ENCODE measurements at regions not wholly inside any gene's neighbourhood (a gene's known extent, or its start where the extent isn't known, plus 50 kb on each side); places are given as distances from the start of the nearest gene placed in this dataset.
"Not testable (repeated sequence)": the region's sequence is repeated elsewhere in the genome, so short reads cannot be mapped to it uniquely, and the experiment has no call there.

DNA sequence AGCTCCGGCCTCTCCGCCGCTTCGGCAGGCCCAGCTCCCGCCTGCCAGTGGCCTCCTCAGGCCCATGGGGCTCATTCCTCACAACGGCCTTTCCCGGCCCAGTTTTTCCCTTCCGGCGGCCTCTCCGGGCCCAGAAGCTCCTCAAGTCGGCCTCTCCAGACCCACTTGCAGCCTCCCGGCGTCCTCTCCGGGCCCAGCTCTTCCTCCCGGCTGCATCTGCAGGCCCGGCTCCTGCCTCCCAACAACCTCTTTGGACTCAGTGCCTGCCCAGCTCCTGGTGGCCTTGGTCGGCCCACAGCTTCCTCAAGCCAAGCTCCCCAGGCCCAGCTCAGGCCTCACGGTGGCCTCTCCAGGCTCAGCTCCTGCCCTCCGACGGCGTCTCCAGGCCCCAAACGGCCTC, 245.5 kb upstream of the ZNF722 start:
- not testable (repeated sequence) for TF ChIP-seq CTCF, POLR2A (IDR thresholded peaks at IDR 0.05)

All from transverse colon (tissue), 3 donors.